GM19043 (cell line): ENCODE measurements at regions not wholly inside any gene's neighbourhood (a gene's known extent, or its start where the extent isn't known, plus 50 kb on each side); places are given as distances from the start of the nearest gene placed in this dataset.

Source experiments
- ATAC-seq: cut with Tn5 transposase; IDR thresholded peaks from one replicate; pipeline ENCODE4 v1.9.1; 2021; ENCODE audit warnings: low read depth; ENCODE audit not compliant: unreplicated experiment

DNA sequence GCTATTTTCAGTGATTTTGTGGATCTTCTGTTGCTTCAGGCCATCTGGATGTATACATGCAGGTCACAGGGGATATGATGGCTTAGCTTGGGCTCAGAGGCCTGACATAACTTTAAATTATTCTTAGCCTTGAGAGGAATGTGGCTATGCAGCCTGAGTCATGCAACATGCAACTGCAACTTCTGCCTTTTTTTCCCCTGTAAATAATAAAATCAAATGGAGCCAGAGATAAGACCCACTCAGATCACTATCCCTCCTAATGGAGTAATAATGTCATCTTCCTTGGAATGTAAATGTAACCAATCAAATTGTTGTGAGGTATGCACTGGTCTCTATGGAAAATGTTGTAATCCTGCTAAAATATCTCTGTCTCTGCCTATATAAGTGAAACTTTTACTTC lies 54.9 kb downstream of the MAGEB17 start:
- no peak for ATAC-seq

DNA sequence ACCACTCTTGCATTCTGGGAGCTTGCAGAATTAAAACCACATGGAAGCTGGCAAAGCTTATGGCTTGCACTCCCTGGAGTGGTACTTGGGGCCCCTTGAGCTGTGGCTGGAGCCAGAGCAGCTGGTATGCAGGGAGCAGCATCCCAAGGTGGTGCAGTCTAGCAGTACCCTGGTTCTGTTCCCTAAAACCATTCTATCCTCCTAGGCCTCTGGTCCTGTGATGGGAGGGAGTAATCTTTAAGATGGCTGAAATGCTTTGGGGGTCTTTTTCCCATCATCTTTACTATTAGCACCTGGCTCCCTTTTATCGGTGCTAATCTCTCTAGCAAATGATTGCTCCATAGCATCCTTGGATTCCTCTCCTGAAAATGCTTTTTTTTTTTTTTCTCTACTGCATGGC lies 56.1 kb downstream of the MAGEB17 start:
- no peak for ATAC-seq

DNA sequence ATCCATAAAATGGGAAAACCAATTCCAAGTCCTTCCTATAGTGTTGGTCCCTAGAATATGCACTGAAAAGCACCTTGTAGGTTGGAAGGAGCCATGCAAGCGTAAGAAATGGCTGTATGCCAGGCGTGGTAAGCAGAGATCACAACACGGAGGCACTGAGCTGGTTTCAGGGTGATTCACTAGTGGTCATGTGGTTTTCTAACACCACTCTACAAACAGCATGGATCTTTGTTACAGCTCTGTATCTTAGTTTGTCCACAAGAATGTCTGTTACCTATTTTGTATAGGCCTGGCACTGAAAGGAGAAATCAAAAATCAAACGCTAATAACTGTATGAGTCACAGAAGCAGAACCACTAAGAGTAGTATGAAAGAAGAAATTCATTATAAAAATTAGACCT lies 71.9 kb downstream of the MAGEB17 start:
- ATAC-seq = peak; percentile 83

DNA sequence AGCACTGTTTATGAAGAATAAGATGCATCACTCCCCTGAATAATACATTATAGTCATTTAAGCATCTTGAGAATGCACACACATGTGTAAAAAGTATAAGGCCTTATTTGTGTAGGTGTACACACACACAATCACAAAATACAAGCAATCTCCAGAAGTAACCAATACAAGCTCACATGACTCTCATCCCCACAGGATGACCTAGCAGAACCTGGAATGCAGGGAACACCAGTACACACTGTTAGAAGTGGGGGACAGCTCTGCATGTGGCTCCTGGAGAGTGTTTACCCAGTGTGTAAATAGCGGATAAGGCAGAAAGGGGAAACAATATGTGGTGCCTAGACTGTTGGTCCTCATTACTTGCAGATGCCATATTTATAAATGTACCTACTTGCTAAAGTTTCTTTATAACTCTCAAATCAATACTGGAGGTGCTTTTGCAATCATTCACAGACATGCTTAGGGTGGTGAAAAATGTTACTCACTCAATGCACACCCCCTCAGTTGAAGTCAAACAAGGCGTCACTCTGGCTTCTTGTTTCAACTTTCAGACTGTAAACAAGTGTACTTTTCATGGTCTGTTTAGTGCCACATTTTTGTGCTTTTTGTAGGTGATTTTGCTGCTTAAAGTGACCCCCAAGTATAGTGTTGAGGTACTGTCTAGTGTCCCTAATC lies 73.1 kb downstream of the MAGEB17 start:
- ATAC-seq = no peak

DNA sequence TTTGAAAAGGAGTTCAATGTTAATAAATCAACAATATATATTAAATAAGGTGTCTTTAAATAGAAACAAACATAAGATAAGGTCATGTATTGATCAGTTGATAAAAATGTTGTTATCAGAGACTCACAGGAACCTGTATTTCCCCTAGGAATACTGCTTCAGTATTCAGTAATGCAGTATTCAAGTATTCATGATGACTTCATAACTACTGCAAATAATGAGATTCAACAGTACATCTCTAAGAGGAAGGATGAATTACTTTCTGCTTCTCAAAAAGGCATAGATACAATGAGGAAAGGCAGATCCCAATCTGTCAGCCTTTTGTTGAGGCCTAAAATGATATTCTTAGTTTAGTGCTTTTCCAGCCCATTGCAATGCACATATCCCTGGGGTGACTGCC lies 73.7 kb downstream of the MAGEB17 start:
- ATAC-seq = no peak

DNA sequence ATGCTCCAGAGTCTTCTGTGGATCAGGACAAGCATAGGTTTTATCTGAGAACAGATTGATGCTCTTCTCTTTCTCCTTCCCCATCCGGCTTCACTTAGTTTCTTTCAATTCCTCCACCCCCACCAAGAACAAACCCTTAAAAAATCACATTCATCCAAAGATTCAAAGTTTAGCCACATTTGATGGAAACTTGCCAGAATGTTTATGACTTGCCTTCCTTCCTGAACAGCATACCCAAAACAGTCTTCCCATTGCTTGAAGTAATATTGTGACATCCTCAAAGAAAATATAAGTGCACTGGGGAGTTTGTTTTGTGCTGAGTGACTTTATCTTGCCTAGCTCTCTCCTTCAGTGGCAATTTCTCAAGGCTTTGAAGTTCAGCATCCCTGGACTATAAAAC lies 83.0 kb downstream of the MAGEB17 start:
- no peak for ATAC-seq

DNA sequence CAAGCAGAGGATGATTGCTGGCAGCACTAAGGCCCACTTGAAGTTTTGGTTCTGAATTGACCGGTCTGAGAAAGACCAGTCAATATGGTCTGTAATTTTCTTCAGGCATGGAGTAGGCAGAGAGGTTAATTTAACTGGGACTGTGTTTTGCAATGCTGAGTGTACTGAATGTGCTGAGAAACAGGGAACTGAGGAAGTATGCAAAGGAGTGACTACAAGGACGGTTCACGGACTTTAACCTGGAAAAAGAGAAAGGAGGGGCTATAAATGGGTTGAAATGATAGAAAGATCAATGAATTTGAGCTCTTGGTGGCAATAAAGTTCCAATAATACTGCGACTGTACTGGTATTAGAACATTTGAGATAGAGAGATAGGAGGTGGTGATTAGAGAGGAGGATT lies 84.5 kb downstream of the MAGEB17 start:
- no peak for ATAC-seq

DNA sequence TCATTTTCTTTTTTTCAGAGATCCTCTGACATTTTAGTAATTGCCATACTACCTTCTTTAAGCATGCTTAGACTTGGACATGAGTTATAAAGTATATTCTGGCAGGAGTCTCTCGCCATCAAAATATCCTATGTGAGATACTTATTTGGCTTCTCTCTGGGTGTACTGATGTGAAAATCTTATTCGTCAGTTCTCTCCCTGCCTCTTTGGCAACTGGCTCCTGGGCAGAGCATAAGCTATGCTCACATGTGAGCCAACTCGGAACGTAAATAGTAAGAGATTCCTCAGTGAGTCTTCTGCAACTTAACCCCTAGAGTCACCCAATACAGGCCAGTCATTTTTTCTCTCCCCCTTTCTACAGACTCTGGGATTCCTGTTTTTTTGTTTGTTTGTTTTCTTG lies 91.6 kb downstream of the MAGEB17 start:
- no peak for ATAC-seq

DNA sequence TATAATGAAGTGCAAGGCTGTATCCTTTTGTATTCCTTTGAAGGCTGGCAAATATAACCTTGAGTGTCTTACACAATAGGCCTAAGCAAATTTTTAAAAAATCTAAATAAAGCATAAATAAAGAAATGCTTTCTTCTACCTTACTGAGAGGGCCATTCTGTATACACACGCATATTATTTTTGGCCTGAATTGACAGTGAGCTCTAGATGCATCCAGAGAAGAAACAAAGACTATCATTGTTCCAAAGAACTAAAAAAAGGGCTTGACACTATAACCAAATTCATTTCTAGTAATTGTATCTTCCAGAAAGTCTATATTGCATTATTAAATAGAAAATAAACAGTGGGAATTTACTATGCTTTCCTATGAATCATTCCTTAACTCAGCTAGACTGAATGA lies 100.2 kb downstream of the MAGEB17 start:
- ATAC-seq = no peak

DNA sequence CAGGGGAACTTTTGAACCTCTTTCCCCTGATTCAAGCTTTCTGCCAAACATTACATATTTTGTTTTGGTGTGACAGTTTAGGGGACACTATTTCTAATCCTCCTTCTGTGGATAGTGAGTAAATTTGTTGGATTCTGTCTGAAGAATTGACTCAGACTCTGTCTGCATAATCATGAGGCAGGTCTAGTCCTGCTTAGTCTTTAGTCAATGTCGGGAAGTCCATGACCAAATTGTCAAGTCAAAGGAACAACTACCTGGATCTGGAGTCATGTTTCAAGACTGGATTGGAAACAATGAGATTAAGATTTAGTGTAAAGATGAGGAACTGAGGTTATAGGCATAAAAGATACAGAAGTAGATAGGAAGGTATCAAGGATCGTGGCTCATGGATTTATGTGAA lies 100.9 kb downstream of the MAGEB17 start:
- no peak for ATAC-seq

DNA sequence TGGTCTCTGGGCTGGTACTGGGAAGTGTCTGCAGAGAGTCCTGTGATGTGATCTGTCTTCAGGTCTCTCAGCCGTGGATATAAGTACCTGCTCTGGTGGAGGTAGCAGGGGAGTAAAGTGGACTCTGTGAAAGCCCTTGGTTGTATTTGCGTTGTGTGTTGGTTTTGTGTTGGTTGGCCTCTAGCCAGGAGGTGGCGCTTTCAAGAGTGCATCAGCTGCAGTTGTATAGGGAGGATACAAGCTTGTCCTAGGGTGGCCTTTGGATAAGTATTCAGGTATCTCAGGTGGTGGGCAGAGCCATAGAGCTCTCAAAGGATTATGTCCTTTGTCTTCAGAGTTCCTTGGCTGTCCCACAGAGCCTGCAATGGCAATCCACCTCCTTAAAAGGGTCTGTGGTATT lies 111.6 kb downstream of the MAGEB17 start:
- no peak for ATAC-seq

DNA sequence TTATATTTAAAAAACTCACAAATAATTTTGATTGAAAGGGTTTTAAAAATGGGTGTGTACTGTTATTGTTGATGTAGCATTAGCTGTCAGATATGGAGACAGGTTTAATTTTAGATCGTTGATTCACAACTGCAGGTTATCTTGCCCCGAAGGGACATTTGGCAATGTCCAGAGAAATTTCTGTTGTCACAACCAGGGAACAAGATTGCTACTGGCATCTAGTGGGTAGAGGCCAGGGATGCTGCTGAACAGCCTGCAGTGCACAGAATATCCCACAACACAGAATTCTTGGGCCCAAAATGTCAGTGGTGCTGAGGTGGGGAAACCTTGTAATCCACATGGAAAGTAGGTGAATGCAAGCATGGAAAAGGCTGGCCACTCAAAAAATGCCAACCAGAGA lies 114.9 kb downstream of the MAGEB17 start:
- no peak for ATAC-seq

DNA sequence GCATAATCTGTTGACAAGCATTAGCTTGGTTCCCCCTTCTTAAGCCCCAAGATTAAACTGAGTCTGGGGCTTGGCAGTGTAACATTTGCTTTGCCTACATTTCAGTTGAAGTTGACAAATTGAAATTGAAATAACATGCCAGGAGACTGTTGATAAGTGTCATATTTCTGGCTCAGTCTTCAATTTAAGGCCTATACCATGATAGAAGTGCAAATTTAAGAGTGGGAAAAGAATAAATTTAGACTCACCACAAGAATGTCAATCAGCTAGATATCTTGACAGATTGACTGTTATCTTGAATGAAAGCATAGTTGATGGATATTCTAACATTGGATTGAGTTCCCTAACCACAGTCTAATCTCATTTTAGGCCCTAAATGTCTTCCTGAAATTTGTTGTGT lies 117.6 kb downstream of the MAGEB17 start:
- ATAC-seq = no peak

DNA sequence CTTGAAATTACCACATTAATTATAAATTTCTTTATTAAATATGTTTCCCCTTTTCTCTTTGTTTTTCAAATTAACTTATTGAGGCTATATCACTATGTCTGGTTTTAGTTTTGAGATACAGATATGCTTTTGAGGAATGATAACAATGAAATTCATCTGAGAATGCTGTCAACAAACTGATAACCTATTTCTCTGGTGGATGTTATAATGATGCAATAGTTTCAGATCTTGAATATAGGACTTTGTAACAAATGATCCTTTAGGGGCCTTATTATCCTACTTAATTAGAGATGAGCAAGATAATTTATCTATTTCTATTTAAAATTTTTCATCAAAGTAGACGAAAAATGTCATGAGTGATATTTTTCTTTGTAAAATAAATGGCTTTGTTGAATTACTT lies 123.7 kb downstream of the MAGEB17 start:
- ATAC-seq = no peak

DNA sequence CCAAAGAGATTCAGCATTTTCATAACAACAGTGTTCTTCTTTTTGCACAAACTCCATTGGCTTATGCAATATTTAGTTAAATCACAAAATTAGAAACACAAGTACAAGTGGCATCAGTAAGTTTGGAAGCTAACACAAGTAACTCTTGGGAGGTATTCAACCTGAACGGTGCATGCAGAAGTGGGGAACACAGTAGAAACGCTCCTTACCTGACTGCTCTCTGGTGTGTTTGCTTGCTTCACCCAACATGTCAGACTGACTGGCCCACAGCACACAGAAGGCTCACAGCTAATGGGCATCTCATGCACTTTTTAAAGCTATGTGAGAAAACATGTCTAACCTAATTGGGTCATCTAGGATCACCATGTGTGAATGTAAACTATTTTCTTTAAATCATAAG lies 133.6 kb downstream of the MAGEB17 start:
- ATAC-seq = no peak

DNA sequence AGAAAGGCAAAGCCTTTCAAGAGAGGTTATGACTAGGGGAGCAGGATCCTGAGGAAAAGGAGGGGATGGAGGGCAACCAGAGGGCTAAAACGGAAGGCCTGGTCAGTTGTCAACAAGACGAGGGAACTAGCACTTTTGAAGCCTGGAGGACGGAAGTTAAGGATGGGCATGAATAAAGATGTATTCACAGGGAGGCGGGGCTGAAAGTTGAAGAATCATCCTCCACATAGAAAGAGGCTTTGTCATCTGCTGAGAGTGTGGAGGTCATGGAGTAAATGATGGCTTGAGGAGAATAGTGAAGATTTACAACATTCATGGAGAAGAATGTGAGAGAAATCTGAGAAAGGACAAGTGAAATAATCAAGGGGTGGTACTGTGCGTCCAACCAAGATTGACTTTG lies 137.5 kb downstream of the MAGEB17 start:
- ATAC-seq = no peak

DNA sequence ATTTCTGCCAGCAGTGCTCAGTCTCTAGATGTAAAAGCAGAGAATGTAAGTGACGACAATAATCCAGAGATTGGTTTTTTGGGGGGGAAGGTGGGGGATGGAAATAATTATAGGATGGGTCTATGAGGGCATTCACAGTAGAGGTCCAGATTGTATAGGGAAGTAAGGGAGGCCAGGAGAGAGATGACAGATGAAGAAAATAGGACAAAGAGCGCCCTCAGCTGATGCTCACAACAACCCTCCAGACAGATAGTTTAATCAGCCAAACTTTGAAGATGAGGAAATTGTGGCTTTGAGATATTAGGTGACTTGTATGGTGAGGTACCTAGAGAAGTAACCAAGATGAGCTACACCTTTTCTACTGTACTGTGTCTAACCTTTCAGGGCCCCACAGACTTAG lies 137.9 kb downstream of the MAGEB17 start:
- ATAC-seq = no peak

DNA sequence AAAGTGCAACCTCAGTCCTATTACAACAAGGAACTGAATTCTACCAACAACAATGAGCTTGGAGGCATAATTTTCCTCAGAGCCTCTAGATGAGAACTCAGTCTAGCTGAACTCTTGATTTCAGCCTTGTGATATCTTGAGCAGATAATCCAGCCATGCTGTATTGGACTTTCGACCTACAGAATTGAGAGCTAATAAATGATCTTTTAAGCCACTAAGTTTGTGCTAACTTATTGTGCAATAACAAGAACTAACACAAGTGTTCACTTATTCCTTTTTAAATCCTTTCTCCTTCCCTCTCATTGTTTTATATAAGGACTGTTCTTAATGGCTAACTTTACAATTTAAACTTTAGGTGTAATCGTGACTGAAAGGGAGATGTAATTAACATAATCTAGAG lies 140.7 kb downstream of the MAGEB17 start:
- no peak for ATAC-seq

DNA sequence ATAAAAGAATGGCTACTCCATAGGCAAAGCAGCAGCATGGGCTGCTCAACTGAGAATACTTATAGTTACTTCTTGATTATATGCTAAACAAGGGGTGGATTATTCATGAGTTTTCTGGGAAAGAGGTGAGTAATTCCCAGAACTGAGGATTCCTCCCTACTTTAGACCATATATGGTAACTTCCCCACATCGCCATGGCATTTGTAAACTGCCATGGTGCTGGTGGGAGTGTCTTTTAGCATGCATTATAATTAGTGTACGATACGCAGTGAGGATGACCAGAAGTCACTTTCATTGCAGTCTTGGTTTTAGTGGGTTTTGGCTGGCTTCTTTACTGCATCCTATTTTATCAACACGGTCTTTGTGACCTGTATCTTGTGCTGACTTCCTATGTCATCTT lies 141.5 kb downstream of the MAGEB17 start:
- no peak for ATAC-seq

DNA sequence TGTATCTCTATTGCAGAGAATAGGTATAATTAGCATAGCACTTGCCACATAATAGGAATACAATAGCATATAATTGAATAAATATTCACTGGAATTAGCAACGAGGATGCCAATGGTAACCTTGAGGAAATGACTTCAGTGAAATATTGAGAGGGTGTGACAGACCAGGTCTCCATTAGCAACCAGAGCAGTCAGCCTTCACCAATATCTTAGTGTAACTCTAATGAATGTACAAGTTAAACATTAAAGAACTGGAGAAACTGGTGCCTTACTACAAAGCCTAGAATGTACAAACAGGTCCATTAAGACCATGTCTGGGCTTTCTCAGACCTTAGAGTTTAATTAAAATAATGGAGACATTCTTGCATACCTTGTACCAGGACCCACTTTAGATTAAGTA lies 143.0 kb downstream of the MAGEB17 start:
- ATAC-seq = no peak

DNA sequence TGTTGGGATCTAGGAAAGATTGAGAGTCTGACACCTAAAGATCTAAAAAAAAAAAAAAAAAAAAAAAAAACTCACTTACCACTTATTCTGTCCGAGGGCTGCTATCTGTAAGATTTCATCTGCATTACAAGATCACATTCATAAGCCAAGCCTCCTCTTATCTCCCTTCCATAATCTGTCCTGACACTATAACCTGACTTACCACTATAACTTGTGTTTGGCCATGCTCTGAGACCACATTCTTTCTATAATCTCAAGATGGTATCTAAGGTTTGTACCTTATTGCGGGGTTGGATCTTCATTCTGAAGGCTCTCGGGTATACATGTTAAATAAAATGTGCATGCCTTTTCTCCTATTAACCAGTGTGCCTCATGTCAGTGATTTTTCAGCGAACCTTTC lies 144.4 kb downstream of the MAGEB17 start:
- ATAC-seq = no peak

DNA sequence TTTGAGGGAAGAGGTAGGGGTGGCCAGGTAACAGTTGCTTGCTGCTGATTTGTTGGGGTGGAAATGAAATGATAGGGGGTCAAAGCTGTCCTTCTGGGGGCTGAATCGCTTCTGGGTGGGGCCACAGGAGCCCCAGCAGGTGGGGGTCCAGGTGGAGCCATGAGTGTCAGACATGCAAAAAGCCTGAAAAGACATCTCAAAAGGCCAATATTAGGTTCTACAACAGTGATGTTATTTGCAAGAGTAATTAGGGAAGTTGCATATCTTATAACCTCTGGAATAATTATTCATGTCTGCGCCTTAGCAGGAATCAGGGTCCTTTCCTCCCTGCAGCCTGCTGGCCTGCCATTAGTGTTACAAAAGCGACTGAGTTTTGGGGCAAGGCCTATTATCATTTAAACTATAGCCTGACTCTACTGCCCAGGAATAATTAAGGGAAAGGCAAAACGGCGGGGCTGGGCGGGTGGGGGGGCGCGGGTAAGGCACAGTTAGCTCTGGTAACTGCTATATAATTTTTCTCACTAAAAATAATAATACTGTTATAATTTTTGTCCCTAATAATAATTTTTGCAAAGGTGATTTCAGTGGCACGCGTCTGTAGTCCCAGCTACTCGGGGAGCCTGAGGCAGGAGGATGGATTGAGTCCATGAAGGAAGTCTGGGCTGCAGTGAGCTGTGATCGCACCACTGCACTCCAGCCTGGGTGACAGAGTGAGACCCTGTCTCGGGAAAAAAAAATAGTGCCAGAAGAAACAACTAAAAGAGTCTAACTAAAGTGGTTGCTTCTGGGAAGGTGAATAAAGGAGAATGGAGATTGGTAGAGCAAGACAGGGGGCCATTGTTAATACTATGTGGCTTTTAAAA lies 145.7 kb downstream of the MAGEB17 start:
- no peak for ATAC-seq
